ENCODE measurements at regions not wholly inside any gene's neighbourhood (a gene's known extent, or its start where the extent isn't known, plus 50 kb on each side); places are given as distances from the start of the nearest gene placed in this dataset.

- TF ChIP-seq FOSL1 (tag; conservative IDR thresholded peaks at IDR 0.05) (no peak), POLR2AphosphoS5 (IDR thresholded peaks at IDR 0.05; ENCODE audit: control insufficient read depth, insufficient read depth, low read depth, low read length) (no peak), FOXO4 (CRISPR knock-in tag; IDR thresholded peaks at IDR 0.05) (no peak)
- TF ChIP-seq, protein P1, sequence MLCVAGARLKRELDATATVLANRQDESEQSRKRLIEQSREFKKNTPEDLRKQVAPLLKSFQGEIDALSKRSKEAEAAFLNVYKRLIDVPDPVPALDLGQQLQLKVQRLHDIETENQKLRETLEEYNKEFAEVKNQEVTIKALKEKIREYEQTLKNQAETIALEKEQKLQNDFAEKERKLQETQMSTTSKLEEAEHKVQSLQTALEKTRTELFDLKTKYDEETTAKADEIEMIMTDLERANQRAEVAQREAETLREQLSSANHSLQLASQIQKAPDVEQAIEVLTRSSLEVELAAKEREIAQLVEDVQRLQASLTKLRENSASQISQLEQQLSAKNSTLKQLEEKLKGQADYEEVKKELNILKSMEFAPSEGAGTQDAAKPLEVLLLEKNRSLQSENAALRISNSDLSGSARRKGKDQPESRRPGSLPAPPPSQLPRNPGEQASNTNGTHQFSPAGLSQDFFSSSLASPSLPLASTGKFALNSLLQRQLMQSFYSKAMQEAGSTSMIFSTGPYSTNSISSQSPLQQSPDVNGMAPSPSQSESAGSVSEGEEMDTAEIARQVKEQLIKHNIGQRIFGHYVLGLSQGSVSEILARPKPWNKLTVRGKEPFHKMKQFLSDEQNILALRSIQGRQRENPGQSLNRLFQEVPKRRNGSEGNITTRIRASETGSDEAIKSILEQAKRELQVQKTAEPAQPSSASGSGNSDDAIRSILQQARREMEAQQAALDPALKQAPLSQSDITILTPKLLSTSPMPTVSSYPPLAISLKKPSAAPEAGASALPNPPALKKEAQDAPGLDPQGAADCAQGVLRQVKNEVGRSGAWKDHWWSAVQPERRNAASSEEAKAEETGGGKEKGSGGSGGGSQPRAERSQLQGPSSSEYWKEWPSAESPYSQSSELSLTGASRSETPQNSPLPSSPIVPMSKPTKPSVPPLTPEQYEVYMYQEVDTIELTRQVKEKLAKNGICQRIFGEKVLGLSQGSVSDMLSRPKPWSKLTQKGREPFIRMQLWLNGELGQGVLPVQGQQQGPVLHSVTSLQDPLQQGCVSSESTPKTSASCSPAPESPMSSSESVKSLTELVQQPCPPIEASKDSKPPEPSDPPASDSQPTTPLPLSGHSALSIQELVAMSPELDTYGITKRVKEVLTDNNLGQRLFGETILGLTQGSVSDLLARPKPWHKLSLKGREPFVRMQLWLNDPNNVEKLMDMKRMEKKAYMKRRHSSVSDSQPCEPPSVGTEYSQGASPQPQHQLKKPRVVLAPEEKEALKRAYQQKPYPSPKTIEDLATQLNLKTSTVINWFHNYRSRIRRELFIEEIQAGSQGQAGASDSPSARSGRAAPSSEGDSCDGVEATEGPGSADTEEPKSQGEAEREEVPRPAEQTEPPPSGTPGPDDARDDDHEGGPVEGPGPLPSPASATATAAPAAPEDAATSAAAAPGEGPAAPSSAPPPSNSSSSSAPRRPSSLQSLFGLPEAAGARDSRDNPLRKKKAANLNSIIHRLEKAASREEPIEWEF (CRISPR knock-in tag; IDR thresholded peaks at IDR 0.05) = no peak
Measured at GRCh38 chr11:31968461-31969358, 122.2 kb upstream of the RCN1 start (continued).
